ENCODE measurements at regions not wholly inside any gene's neighbourhood (a gene's known extent, or its start where the extent isn't known, plus 50 kb on each side); places are given as distances from the start of the nearest gene placed in this dataset.

DNA sequence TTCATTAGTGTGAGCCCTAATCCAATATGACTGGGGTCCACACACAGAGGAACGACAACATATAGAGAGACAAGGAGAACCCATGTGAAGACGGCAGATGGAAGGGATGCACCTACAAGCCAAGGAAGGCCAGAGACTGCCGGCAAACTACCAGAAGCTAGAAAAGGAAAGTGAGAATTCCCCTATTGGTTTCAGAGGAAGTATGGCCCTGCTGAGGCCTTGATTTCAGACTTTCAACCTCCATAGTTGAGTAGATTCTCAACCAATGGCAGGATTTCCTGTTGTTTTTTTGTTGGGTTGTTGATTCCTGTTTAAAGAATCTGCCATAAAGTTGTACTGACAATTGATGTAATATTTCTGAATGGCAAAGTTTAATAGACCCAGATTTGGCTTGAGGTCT, 241.5 kb downstream of the SATB2 start:
- ChIA-PET POLR2A (no interaction called here), CTCF (no interaction called here)

More for the DNA sequence above, 241.5 kb downstream of the SATB2 start:
- no peaks in the 10 kb centered on the region for H4K20me1 ChIP-seq (replicated peaks; ENCODE audit: control insufficient read depth, extremely low read depth, insufficient read depth, low read length)
- no peaks in the 10 kb centered on the region for H3K79me2 ChIP-seq (ENCODE audit: control insufficient read depth, insufficient read depth, low read length)
- FAIRE-seq (no peak), DNase-seq (ENCODE audit: low read depth, low spot score) (no peak)
- H3K4me3 ChIP-seq (replicated peaks in 1 of 3; ENCODE audit: insufficient read depth in 1 of 3, low read depth in 1 of 3, low read length in 3 of 3) = no peak overlapping the region
- H3K4me2 ChIP-seq (ENCODE audit: insufficient read depth, low read length) = no peak overlapping the region
- no peak overlapping the region for H3K9ac ChIP-seq (replicated peaks; ENCODE audit: extremely low read depth, insufficient read depth, low read length)
- no peaks in the 10 kb centered on the region for H3K36me3 ChIP-seq (ENCODE audit: control insufficient read depth in 2 of 2, extremely low read depth in 1 of 2, insufficient read depth in 2 of 2, low read length in 2 of 2)
- no peak overlapping the region for H2AFZ ChIP-seq (ENCODE audit: low read depth, low read length)
- H3K9me3 ChIP-seq (replicated peaks; ENCODE audit: control insufficient read depth, insufficient read depth, low read length) = no peaks in the 10 kb centered on the region
- no peaks in the 10 kb centered on the region for H3K9me1 ChIP-seq (replicated peaks; ENCODE audit: control insufficient read depth, extremely low read depth, insufficient read depth, low read length)
- H3K4me1 ChIP-seq (ENCODE audit: control insufficient read depth, extremely low read depth, insufficient read depth, low read length) = no peaks in the 10 kb centered on the region
- intact Hi-C loops (cut with micrococcal nuclease) = no loop called here
- no peak overlapping the region for H3K27ac ChIP-seq (ENCODE audit: insufficient read depth, low read depth, low read length)
- H3K27me3 ChIP-seq (ENCODE audit: control insufficient read depth in 2 of 2, insufficient read depth in 2 of 2, low read length in 2 of 2) = no peaks in the 10 kb centered on the region
- dilution Hi-C loops (cut with MboI; ENCODE audit: extremely low pct_ligation_motif_present, low sequenced_read_pairs) = no loop called here
- no TSS peak for BruUV-seq (replicated peaks)
- TF ChIP-seq GATA2 (IDR thresholded peaks at IDR 0.05; ENCODE audit: insufficient read depth, insufficient read length, low read depth, low read length) = no peak
- no peak for TF ChIP-seq MAX (IDR thresholded peaks at IDR 0.05; ENCODE audit: insufficient read depth, insufficient read length)
- no peak for TF ChIP-seq JUN (IDR thresholded peaks at IDR 0.05; ENCODE audit: borderline replicate concordance, insufficient read depth, insufficient read length, low read depth)
- TF ChIP-seq EZH2 (IDR thresholded peaks at IDR 0.05; ENCODE audit: borderline replicate concordance, low read depth, low read length, severe bottlenecking) = no peak
- TF ChIP-seq POLR2AphosphoS5 (IDR thresholded peaks at IDR 0.05; ENCODE audit: insufficient read depth, low read depth, low read length) = no peak
- no peak for TF ChIP-seq MYC (IDR thresholded peaks at IDR 0.05; ENCODE audit: low read depth, low read length)
- TF ChIP-seq, protein P1, sequence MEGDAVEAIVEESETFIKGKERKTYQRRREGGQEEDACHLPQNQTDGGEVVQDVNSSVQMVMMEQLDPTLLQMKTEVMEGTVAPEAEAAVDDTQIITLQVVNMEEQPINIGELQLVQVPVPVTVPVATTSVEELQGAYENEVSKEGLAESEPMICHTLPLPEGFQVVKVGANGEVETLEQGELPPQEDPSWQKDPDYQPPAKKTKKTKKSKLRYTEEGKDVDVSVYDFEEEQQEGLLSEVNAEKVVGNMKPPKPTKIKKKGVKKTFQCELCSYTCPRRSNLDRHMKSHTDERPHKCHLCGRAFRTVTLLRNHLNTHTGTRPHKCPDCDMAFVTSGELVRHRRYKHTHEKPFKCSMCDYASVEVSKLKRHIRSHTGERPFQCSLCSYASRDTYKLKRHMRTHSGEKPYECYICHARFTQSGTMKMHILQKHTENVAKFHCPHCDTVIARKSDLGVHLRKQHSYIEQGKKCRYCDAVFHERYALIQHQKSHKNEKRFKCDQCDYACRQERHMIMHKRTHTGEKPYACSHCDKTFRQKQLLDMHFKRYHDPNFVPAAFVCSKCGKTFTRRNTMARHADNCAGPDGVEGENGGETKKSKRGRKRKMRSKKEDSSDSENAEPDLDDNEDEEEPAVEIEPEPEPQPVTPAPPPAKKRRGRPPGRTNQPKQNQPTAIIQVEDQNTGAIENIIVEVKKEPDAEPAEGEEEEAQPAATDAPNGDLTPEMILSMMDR (IDR thresholded peaks at IDR 0.05; ENCODE audit: extremely low read depth in 1 of 2, insufficient read depth in 1 of 2, low read depth in 1 of 2, low read length in 2 of 2) = no peak
- TF ChIP-seq FOS (IDR thresholded peaks at IDR 0.05; ENCODE audit: borderline replicate concordance, insufficient read depth, low read length) = no peak
- no peak for TF ChIP-seq POLR2A (IDR thresholded peaks at IDR 0.05; ENCODE audit: low read depth, low read length)
